MV-4-11 (cell line): ENCODE measurements at regions not wholly inside any gene's neighbourhood (a gene's known extent, or its start where the extent isn't known, plus 50 kb on each side); places are given as distances from the start of the nearest gene placed in this dataset.
A peak's percentile ranks its signal among the peaks of the same experiment; 100 is the strongest.
"Not testable (repeated sequence)": the region's sequence is repeated elsewhere in the genome, so short reads cannot be mapped to it uniquely, and the experiment has no call there.

Experiments used
- DNase-seq: peaks from one replicate; lab custom pipeline; 2025; lab: John Stamatoyannopoulos, UW

DNA sequence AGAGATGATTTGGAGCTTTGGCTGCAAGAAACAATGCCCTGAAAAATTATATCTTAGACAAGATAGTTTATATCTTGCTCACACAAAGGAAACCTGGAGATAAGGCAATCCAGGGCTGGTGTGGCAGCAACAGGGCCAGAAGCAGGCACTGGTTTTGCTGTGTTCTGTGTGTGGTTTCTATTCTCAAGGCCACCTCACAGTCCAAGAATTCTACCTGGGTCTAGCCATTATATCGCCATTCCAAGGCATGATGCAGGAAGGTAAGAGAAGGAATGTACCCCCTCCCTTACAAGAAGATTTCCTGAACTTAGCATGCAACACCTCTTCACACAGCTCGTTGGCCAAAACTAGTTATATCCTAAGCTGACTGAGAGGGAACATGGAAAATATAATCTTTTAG, 74.5 kb upstream of the MEGF10 start:
- no peak for DNase-seq

DNA sequence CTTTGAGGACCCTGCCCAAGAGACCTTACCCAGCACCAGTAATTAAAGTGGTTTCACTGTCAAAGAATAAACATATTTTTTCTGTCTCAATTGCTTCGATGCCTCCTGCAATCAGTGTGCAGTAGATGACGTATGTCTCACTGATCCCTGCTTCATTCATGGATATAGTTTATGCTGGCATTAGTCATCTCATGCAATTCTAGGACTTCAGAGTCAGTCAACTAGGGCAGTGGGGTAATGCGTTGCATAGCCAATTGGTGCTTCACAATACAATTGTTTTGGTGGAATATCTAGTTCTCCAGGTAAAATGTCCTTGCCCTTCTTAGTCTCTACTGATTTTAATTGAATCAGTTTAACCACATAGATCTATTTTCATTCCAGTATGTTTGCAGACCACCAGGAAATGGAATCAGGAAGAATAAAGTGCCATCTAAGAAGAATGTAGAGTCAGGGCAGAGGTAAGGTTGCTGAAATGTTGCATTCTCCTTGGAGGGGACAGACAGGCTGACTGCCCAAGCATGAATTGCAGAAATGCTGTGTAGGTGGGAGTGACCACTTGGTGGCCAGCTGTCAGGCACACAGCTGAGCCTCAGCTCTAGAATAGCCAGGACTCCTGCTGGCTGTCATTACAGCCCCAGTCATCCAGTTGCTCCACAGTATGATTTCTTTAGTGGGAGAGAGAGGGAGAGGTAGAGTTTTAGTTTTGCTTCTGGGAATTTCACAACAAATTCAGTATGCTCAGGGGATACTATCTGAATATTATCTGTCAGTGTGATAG, 73.5 kb upstream of the MEGF10 start:
- DNase-seq = no peak

DNA sequence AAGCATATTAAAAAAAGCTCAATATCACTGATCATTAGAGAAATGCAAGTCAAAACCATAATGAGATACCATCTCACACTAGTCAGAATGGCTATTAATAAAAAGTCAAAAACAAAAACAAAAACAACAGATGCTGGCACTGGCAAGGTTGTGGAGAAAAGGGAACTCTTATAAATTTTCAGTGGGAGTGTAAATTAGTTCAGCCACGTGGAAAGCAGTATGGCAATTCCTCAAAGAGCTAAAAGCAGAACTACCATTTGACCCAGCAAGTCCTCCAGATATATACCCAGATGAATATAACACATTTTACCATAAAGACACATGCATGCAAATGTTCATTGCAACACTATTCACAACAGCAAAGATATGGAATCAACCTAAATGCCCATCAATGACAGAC, 68.7 kb upstream of the MEGF10 start:
- peak; percentile 21 for DNase-seq

DNA sequence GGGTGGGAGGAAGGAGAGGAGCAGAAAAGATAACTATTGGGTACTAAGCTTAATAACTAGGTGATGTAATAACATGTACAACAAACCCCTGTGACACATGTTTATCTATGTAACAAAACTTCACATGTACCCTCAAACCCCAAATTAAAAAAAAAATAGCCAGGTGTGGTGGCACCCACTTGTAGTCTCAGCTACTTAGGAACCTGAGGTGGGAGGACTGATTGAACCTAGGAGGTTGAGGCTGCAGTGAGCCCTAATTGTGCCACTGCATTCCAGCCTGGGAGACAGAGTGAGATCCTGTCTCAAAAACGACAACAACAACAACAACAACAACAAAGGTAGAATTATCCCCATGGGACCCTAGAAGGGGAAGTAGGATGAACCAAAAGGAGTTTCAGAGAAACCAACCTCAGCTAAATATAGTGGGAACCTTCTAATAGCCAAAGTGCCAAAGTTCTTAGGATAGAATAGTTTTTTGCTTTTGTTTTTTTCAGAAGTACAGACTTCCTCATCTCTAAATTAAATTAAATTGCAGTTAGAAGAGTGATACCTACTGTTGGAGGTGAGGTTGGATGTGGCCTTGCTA, 67.9 kb upstream of the MEGF10 start:
- not testable (repeated sequence) for DNase-seq

DNA sequence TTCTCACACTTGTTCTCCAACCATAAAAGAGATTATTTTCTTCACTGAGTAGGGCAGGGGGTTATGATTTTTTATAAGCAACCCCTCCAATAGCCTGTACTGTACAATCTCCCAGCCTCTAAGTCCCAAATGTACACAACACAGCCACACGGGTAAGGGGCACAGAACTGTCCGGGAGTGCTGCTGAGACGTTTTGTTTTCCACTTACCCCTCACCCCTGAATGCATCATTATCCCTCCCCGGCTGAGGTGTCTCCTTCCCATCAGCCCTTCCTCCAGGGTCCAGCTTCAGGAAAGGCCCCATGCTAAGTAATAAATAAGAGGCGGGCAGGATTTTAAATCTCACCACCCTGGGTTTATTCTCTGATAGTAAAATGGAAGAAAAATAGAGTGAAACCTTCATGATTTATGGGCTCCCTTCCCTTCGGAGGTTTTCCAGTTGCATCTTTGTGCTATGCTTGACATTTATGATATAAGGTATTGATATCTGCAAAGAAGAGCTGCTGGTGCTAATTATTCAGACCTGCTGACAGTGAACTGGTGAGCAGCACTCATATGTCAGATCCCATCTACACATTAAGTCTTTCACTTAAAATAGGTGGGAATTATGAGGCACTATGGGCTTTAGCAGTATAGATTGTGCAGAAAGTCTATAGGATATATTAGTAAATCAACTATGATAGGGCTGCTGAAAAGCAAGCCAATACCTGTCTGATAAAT, 67.2 kb upstream of the MEGF10 start:
- no peak for DNase-seq

DNA sequence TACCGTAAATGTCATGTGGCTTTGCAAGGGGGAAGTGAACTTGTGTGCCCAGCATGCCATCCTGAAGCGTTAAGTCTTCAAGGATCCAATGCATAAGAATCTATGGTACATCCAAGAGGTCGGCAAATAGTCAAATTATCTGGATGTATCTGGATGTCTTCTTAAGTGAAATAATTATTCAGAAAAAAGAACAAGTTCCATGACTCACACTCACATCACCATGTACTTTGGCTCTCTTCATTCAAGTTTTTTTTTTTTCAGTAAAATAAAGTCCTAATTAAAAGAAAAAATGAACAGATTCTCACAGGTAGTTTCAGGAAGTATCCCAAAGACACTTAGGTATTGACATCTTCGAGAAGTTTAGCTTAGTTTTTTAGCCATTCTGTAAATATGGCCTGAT, 62.7 kb upstream of the MEGF10 start:
- DNase-seq = no peak

DNA sequence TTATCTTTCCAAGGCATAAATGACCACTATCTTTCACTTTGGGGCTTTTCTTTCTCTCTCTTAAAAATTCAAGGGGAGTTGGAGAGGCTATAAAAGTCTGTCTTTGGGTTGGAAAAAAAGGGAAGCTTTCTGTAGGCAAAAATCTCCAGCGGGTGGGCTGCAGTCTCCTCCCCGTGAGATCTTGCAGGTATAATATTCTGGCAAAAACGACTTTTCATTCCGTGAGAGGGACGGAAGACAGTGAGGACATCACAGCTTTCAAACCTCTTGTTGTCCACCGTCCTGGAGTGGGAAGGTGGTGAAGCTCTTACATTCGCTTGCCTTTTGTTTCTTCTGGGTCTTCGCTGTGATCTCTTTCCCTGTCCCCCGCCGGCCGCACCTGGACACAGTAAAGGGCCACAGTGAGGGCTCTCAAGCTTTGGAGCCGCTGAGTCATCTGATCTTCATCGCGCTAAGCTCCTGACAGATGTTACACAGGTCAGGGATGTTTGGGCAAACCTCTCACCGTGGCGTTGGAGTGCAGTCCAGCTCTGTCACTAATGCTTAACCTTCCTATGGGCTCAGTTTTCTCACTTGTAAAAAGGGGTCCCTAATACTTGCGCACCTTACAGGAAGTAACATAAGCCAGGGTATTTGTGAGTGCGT, 61.9 kb upstream of the MEGF10 start:
- no peak for DNase-seq

DNA sequence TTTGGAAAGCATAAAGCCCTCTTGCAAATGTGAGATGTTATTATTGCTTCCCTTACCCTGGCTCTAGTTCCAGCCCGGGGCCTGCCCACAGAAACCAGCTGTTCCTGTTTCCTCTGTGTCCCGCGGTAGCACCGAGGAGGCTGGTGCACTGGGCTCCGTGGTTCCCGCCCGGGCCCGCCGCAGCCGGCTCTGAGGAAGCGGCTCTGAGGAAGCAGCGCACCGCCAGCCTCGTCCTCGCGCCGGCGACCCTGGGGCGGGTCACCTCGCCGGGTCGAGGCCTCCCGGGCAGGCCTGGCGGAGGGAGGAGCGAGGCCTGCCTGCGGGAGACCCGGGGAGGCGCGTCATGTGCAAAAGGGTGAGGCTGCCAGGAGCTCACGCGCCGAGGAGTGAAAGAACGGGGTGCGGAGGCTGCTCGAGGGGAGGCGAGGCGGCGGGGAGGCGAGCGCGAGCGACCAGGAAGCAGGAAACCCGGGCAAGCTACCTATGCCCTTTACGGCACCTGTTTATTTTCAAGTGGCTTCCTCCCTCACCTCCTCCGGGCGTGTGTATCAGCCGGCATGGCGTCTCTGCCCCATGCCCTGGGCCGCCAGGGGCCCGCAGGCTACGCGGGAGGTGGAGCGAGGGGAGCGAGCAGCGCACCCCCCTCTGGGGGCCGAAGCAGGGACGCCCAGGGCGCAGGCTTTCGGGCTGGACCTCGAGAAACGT, 61.3 kb upstream of the MEGF10 start:
- peak; percentile 82 for DNase-seq

DNA sequence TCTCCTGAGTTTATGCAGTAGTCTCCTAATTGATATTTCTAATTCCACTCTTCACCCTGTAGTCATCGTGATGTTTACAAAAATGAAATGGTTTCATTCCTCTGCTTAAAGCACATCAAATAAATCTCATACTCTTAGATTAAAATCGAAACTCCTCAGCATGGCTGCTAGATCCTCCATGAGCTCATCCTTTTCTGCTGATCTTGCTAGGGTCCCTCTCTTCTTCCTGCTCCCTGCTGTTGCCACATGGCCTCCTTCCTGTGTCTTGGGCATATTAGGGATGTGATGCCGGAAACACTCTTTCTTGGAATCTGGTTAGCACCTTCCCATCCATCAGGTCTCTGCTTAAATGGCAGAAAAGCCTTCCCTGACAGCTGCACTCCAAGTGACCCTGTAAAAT, 59.5 kb upstream of the MEGF10 start:
- DNase-seq = no peak

DNA sequence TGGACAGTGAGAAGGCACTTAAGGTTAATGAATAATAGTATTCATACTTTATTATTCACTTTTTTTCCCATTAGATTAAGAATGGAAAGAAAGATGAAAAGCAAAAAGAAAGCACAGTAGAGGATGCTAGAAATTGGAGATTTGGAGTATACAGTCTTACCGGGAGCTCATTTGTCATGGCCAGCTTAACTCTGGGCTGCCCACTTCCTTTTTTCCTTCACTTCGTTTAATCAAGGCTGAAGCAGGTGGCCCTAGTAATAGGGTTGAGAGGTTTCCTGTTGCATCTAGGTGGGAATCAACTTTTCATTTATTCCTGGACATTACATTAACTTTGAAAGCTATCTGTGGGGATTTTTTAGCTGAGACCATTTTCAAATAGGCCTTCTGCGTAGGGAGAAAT, 57.0 kb upstream of the MEGF10 start:
- peak; percentile 14 for DNase-seq

DNA sequence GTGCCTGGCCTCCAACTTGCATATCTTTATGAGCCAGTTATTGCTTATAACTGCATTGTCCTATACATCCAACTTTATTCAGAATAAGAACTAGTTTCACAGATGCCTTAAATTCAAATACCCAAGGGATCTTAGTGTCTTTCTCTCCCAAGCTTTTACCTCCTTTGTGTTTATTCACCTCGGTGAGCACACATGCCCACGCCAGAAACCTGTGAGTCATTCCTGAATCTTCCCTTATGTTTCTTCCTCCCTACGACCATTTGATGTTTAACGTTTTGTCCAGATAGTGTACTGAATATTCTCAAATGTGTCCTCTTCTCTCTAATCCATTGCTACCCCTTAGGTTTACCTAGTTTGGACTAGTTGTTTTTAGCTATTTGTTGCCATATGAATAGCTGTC, 55.5 kb upstream of the MEGF10 start:
- DNase-seq = no peak

DNA sequence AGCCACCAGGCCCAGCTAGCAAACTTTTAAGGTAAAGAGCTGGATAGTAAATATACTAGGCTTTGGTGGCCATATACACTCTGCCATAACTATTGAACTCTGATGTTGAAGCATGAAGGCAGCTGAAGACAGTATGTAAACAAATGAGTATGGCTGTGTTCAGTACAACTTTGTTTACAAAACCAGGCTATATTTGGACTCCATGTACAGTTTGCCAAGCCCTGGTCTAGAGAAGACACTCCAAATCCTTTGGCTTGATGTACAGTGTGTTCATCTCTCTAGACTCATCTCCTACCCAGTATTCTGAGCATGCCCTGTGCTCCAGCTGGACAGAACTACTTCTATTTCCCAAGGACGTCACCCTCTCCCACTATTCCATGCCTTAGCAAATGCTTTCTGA, 54.3 kb upstream of the MEGF10 start:
- no peak for DNase-seq
